HG03280 (cell line): ENCODE measurements at regions not wholly inside any gene's neighbourhood (a gene's known extent, or its start where the extent isn't known, plus 50 kb on each side); places are given as distances from the start of the nearest gene placed in this dataset.
"Not testable (repeated sequence)": the region's sequence is repeated elsewhere in the genome, so short reads cannot be mapped to it uniquely, and the experiment has no call there.

Experiments
- ATAC-seq: cut with Tn5 transposase; IDR thresholded peaks from one replicate; pipeline ENCODE4 v1.9.1; 2021; ENCODE audit warnings: mild to moderate bottlenecking, moderate library complexity; ENCODE audit not compliant: unreplicated experiment

DNA sequence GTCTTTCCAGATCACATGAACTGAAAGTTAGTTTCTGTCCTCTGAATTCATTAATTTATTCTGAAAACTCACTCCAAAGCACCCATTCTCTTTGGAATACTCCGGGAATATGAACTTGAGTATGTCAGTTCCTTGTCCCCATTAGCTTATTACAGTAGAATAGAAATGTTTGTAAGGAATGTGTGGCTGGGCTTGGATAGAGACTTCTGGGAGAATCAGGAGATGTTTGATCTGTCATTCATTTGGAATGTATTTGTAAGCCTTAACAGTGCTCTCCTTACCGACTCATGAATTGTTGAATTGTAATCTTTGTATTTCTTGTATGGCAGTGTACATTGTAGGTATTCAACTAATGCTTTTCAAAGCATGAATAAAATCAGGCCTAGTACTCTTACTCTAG is 548.4 kb downstream of the LRRC70 start:
- no peak for ATAC-seq

DNA sequence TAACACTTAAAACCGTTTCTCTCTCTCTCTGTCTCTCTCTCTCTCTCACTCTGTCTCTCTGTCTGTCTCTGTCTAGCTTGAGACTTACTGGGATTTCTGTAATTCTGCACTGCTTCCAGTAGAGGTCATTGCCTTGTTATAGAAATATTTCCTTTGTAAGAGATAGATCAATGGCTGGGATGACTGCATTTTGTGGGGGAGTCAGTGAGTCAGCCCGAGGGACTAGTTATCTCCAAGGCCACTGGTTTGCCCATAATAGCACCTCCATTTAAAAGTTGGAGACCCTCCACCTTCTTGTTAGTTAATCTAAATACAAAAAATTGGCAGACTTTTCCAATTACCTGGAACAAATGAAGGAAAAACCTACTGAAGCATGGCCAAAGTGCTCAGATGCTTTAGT is 547.2 kb downstream of the LRRC70 start:
- ATAC-seq = peak; percentile 78

DNA sequence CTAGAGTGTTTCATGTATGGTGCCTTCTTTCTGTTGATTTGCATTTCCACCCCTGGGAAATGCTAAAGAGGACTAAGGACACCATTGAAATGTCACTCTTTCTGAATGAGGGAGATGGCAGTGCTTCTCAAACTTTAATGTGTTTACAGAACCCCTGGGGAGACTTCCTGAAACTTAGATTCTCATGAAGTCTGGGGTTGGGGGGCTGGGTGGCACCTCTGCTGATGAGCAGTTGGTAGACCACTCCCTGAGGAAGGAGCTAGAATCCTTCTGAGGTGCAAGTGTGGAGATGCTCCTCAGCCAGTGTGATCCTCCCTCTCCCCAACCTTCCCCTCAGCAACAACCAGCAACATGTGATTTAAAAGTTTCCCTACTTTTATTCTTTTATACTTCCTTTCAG is 546.8 kb downstream of the LRRC70 start:
- ATAC-seq = no peak

- ATAC-seq = no peak
These were observed 545.6 kb downstream of the LRRC70 start for GRCh38 chr5:63124266-63124665.

DNA sequence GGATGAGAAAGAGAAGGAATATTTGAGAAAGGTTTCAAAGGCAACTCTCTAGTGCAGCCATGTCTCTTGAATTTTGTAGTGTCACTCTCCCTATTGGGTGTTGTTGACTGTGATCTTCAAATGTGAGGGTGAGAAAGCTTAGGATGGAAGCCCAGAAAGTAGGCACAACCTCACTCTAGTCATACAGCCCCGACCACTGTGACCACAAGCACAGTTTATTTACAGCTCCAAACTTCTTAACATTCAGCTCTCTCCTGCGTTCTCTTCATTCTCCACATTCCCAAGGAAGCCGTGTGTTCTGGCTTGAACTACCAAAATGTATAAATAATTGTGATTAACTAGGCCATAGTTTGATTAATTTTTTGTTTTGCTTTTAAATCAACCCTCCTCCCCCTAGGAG is 542.9 kb downstream of the LRRC70 start:
- no peak for ATAC-seq

DNA sequence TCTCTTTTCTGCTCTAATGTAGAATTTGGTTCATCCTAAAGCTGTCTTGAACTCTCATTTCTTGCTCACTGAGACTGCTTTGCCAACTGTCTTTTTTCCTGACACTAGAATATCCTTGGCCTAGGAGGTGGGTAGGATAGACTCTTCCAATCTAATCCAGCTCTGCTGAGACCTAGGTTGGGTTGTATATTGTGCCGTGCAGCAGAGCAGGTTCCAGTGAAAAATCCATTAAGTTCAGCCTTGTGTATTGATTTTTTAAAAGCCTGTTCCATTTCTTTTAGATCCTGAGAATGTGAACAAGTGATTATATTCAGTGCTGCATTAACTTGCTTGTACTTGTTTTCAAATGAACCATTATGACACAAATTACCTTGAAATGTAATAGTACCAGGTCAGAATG is 539.6 kb downstream of the LRRC70 start:
- no peak for ATAC-seq

DNA sequence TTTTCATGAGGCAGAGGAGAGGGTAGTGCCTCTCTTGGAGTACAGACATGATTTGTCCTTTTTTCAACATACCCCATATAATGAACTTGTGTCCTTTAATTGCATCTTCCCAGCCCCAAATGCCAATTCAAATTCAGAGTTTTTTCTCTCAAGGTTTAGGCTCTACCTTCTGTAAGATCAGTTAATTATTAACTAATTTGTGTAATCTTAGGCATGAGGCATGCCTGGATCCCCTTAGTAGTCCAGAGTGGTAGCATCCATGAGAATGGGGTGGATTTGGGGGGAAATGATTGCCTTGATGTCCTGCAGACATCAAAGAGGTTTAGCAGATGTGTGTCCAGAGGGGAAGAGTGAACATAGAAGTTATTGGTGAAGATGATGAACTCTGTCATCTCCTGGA is 533.3 kb downstream of the LRRC70 start:
- ATAC-seq = no peak

GRCh38 chr5:63101870-63102269 is 523.3 kb downstream of the LRRC70 start:
- ATAC-seq = no peak

DNA sequence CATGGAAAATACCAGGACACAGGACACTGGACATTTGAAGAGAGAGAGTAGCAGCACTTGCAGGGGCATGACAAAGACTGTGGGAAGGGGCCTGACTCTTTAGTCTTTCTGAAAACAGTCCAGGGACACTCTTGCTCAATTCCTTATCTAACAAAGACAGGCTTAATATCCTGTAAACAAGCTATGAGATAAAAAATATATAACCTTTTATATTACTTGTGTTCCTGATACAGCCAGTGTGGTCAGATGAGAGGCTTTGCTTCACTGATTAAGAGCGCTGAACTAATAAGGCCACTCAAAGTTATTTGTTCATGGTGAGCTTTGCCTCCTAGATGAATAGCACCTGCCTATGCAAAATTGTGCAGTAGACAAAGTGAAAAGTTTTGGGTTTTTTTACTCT is 518.7 kb downstream of the LRRC70 start:
- ATAC-seq = no peak

DNA sequence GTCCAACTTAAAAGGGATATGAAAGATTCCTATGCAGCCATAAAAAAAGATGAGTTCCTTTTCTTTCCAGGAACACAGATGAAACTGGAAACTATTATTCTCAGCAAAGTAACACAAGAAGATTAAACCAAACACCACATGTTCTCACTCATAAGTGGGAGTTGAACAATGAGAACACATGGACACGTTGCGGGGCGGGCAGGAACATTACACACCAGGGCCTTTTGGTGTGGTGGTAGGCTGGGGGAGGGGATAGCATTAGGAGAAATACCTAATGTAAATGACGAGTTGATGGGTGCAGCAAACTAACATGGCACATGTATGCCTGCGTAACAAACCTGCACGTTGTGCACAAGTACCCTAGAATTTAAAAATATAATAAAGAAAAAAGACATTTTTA is 516.1 kb downstream of the LRRC70 start:
- no peak for ATAC-seq

DNA sequence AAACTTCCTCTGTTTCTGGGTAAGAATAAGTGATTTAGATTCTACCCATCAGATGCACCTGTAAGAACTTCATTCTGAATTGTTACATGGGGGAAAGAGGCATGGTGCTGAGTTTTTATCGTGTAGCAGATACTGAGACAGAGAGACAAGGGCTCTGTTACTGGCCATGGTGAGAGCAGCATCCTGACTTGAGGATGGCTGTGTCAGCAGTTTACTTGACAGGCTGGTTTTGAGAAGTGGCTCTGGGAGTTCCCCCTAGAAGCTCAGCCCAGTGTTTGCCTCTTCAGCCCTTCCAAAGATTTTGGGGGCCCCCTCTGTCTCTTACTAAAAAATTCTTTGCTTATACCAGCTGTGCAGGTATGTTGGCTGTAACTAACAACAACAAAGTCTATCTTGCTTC is 510.5 kb downstream of the LRRC70 start:
- ATAC-seq = no peak

- no peak for ATAC-seq
These were observed 506.9 kb downstream of the LRRC70 start for GRCh38 chr5:63085561-63085960.

DNA sequence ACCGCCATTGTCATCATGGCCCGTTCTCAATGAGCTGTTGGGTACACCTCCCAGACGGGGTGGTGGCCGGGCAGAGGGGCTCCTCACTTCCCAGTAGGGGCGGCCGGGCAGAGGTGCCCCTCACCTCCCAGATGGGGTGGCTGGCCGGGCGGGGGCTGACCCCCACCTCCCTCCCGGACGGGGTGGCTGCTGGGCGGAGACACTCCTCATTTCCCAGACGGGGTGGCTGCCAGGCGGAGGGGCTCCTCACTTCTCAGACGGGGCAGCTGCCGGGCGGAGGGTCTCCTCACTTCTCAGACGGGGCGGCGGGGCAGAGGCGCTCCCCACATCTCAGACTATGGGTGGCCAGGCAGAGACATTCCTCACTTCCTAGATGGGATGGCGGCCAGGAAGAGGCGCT is 505.1 kb downstream of the LRRC70 start:
- ATAC-seq = not testable (repeated sequence)

GRCh38 chr5:63081402-63081801 is 502.8 kb downstream of the LRRC70 start:
- no peak for ATAC-seq

- ATAC-seq = no peak
These were observed 491.4 kb downstream of the LRRC70 start for GRCh38 chr5:63070001-63070400.

- no peak for ATAC-seq
These were observed 476.8 kb downstream of the LRRC70 start for GRCh38 chr5:63055421-63055820.

- no peak for ATAC-seq
These were observed 474.5 kb downstream of the LRRC70 start for GRCh38 chr5:63053019-63053638.

DNA sequence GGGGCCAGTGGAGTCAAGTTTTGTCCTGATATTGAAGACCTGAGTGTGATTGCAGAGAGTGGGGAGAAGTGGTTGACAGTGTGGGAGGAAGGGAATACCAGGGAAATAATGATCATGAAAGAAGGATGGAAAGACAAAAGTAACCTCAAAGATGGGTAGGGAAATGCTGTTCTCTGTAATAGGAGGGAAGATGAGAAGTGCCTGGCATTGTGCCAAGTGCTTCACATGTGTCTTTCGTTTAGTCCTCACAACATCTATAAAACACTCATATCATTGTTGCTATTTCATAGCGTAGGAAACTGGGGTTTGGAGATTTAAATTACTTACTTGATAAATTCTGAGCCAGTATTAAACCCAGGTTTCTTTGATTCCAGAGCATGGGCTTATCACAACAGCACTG is 472.3 kb downstream of the LRRC70 start:
- ATAC-seq = no peak

- ATAC-seq = no peak
These were observed 471.3 kb downstream of the LRRC70 start for GRCh38 chr5:63049935-63050334.

DNA sequence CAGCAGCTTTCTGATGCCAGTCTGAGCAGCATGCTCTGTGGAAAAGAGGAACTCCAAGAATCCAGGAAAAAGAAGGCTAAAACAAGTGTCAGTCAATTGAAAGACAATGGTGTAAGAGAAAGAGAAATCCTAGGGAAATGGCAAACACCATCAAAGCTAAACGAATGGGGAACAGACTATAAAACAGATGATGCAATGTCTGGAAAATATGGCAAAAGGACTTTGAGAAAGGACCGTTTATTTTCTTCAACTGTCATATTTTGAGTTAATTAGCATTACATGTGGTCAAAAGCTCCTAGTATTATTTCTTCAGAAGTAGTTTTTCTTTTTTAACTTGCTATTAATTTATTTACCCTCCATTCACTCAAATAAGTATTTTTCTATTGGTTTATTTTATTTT is 465.2 kb downstream of the LRRC70 start:
- no peak for ATAC-seq

GRCh38 chr5:63032343-63032742 is 453.7 kb downstream of the LRRC70 start:
- no peak for ATAC-seq

- no peak for ATAC-seq
These were observed 451.3 kb downstream of the LRRC70 start for GRCh38 chr5:63029891-63030290.

DNA sequence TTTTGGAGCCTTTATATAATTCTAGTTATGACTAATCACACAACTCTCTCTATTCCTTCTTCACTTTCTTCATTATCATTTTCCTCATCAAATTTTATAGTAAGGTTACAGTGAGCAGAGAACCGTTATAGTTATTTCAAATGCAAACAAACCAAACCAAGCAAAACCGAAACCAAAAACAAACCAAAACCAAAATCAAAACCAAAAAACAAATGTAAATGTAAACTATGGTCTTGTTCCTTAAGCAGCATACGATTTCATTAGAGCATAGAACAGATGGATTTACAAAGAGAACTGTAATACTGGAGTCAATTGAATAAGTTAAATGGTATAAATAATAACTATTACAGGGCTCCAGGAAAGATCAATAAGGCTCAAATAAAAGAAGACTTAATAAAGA is 447.1 kb downstream of the LRRC70 start:
- no peak for ATAC-seq

DNA sequence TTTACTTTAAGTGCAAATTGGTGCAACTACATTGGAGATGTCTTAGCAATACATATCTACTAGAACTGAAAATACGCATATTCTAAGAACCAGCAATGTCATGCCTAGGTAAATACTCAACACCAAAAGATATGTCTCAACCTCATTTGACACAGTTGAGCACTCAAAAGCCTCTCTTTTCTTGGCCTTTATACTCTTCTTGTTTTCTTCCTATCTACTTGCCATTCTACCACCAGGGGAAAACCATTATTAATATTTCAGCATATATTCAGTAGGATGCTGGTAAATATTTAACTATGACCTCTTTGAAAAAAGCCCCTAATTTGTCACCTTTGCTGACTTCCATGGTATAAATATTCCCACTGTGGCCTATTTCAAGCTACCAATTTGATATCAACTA is 443.8 kb downstream of the LRRC70 start:
- no peak for ATAC-seq
